ENCODE measurements at regions not wholly inside any gene's neighbourhood (a gene's known extent, or its start where the extent isn't known, plus 50 kb on each side); places are given as distances from the start of the nearest gene placed in this dataset.

GRCh38 chr3:28958656-28959055 is 322.2 kb upstream of the RBMS3 start:
- no peak overlapping the region for H2AFZ ChIP-seq (ENCODE audit: control insufficient read depth, low read depth, low read length)
- CTCF ChIA-PET: no interaction called here
- H3K27ac ChIP-seq (ENCODE audit: control insufficient read depth, insufficient read depth): no peak overlapping the region
- no peak for FAIRE-seq
- H3K79me2 ChIP-seq (ENCODE audit: control insufficient read depth, insufficient read depth, low read length): no peaks in the 10 kb centered on the region
- H3K27me3 ChIP-seq (replicated peaks in 1 of 2; ENCODE audit: control insufficient read depth in 2 of 2, insufficient read depth in 2 of 2, low read length in 1 of 2): no peaks in the 10 kb centered on the region
- POLR2A ChIA-PET: no interaction called here
- no TSS peak for BruUV-seq (replicated peaks)
- ATAC-seq: no peak
- H3K4me3 ChIP-seq: no peak overlapping the region
- H3K9me3 ChIP-seq (replicated peaks; ENCODE audit: control insufficient read depth, insufficient read depth, low read length): peaks cover 2% of the 10 kb centered on the region; the same call in 1 of the 3 replicates
- SMC1A ChIA-PET (ENCODE audit: uncharacterized antibody, unreplicated experiment): no interaction called here
- H3K36me3 ChIP-seq (ENCODE audit: control insufficient read depth in 2 of 2, insufficient read depth in 2 of 2, low read length in 1 of 2): no peaks in the 10 kb centered on the region
- H3K4me1 ChIP-seq (ENCODE audit: control insufficient read depth, insufficient read depth, low read length): no peaks in the 10 kb centered on the region
- H3K4me2 ChIP-seq (ENCODE audit: control insufficient read depth, insufficient read depth): no peak overlapping the region
- intact Hi-C loops (cut with micrococcal nuclease; ENCODE audit: unreplicated experiment): no loop called here
- H4K20me1 ChIP-seq (ENCODE audit: control insufficient read depth, insufficient read depth): no peaks in the 10 kb centered on the region
- in situ Hi-C loops (cut with MboI): no loop called here
- H3K9ac ChIP-seq (ENCODE audit: control insufficient read depth, insufficient read depth, low read length): no peak overlapping the region
- 17% methylated on average over 3 of the region's 3 CpGs for WGBS (ENCODE audit: insufficient coverage, insufficient replicate concordance, low lambda C conversion rate, missing lambda C conversion rate)
- DNase-seq (ENCODE audit: low read depth, low spot score): no peak
- RAD21 ChIA-PET (ENCODE audit: unreplicated experiment): no interaction called here
- TF ChIP-seq SP1 (IDR thresholded peaks at IDR 0.05; ENCODE audit: low read depth, low read length) (no peak), RFX5 (IDR thresholded peaks at IDR 0.05; ENCODE audit: low read depth, low read length) (no peak), CHD1 (IDR thresholded peaks at IDR 0.05; ENCODE audit: low read depth, low read length) (no peak), SPI1 (IDR thresholded peaks at IDR 0.05; ENCODE audit: borderline replicate concordance, insufficient read depth, low read depth, low read length) (no peak), STAT1 (conservative IDR thresholded peaks at IDR 0.05) (no peak), MYB (IDR thresholded peaks at IDR 0.05; ENCODE audit: borderline replicate concordance, low read depth, low read length) (no peak), E2F4 (IDR thresholded peaks at IDR 0.05; ENCODE audit: low read depth, low read length) (no peak), REST (IDR thresholded peaks at IDR 0.05; ENCODE audit: low read depth, low read length) (no peak), USF1 (IDR thresholded peaks at IDR 0.05; ENCODE audit: borderline replicate concordance, extremely low read length, insufficient read depth, low read depth, low read length) (no peak), YY1 (IDR thresholded peaks at IDR 0.05; ENCODE audit: low read depth, low read length) (no peak), SMARCA5 (IDR thresholded peaks at IDR 0.05) (no peak), ZNF207 (IDR thresholded peaks at IDR 0.05; ENCODE audit: borderline replicate concordance) (no peak), NFXL1 (IDR thresholded peaks at IDR 0.05; ENCODE audit: borderline replicate concordance) (no peak), CTCF (IDR thresholded peaks at IDR 0.05 in 2 of 3, conservative IDR thresholded peaks at IDR 0.05 in 1 of 3; ENCODE audit: control insufficient read depth in 2 of 3, extremely low read depth in 1 of 3, insufficient read depth in 1 of 3, low read depth in 3 of 3, low read length in 3 of 3) (no peak), ZNF622 (IDR thresholded peaks at IDR 0.05) (no peak), CBX3 (IDR thresholded peaks at IDR 0.05; ENCODE audit: borderline replicate concordance, low read depth) (no peak), TARDBP (IDR thresholded peaks at IDR 0.05; ENCODE audit: borderline replicate concordance) (no peak), BRCA1 (IDR thresholded peaks at IDR 0.05; ENCODE audit: low read depth, low read length) (no peak)

Data from GM12878 (cell line).